AML-193 (cell line): ENCODE measurements at regions not wholly inside any gene's neighbourhood (a gene's known extent, or its start where the extent isn't known, plus 50 kb on each side); places are given as distances from the start of the nearest gene placed in this dataset.

Experiments used
- DNase-seq, 2 experiments: peaks; one replicate each; lab custom pipeline; 2025; lab: John Stamatoyannopoulos, UW

DNA sequence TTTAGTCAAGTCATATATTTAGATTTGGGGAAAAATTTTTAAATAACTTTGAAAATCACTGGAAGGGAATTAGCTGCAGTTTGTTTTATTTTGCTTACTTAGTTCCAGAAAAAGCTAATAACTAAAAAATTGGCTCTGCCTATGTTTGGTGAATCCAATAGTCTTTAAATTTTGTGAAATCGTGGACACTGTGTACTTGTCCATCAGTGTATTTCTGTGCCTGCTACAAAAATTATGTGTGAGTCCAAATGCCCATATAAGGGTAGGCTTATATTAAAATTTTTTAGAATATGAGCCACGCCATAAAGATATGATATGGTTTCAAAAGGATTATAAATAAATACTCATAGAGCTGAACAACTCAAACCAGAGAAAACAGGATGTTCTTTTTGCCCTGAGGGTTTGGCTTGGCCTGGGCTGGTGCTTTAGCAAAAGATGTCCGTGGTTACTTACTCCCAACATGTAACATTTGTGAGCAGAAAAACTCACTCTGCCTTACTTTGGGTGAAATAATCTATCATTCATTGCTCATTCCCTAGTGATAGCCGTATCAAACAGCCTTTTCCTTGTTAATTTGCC, 133.2 kb upstream of the PRLR start:
- DNase-seq, result peak in 1 of 2 experiments; percentile 9

DNA sequence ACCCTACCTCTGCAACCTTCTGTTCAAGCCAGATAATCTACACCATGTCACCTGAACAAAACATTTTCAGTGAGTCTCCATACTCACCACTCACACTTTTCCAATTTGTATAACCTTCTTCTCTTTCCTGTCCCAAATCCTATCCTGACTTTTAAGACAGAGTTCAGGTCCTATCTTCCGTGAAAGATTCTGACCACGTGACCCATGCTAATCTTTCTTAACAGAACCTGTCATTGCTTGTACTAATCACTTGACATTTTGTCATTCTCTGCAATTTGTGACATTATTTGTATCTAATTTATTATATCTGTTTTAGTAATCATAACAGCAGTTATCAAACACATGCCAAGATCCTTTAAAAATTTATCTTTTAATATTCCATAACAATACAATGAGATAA, 132.5 kb upstream of the PRLR start:
- DNase-seq, result no peak

DNA sequence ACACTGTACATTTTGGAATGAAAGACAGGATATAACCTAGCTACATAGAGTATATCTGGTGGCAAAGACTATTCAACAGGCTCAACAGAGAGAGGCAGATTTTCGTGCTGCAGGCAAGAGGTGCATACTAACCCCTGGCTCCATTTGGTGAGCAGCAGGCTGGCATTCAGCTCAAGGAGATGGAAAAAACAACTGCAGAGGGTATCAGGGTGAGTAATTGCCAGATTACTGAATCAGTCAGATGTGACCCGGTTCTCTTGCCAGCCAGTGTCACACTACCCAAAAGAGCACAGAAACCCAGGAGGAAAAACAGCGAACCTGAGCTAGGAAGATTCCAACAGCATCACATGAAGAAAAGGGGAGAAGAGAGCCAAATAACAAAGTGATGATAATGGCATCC, 130.4 kb upstream of the PRLR start:
- DNase-seq, result no peak

DNA sequence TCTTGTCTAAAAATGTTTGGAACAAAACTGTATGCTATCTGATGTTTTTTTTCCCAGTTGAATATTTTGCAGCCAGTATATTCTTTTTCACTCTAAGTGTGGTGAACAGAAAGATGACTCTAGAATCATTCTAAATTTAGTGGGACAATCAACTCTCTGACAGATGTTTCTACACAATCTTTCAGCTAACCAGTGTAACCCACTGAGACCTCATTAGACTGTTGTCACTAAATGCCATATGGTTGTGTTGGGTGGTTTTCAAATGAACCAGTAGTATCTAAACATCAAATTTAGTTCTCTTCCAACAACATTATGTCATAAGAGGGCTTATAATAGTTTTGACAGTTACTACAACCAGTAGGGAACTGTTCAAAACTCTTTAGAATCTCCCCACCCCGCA, 129.6 kb upstream of the PRLR start:
- DNase-seq, result no peak

DNA sequence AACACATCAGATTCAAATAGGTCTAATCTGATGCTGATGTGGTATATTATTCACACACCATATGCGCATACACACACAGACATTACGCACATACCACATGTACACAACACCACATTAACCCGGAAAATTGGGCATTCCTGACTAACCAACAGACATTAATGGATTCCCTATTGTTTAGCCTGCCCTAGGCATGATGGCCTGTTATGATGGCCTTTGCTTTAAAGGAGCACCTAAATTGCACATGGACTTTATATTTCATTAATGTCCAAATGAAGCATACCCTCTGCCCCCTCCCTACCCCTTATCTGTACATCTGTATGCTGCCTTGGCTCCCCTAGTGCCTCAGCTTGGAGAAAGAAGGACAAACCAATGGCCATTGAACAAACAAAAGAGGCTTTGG, 127.7 kb upstream of the PRLR start:
- no peak for DNase-seq

DNA sequence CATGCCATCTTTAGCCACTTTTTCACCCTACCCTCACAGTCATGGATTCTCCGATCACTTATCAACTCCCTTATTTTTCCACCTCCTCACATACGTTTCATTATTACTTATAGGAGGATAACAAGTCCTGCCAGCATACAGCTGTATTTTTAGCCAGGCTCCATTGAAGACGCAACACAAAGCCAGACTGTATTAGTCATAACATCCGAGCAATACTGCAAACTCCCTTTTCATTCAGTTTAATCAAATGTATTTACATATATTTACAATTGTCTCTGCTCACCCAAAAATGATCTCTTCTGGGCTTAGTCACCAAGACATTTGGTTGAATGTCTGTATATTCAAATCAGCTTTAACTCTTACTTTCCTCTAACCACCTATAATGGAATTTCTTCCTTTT, 126.4 kb upstream of the PRLR start:
- no peak for DNase-seq

DNA sequence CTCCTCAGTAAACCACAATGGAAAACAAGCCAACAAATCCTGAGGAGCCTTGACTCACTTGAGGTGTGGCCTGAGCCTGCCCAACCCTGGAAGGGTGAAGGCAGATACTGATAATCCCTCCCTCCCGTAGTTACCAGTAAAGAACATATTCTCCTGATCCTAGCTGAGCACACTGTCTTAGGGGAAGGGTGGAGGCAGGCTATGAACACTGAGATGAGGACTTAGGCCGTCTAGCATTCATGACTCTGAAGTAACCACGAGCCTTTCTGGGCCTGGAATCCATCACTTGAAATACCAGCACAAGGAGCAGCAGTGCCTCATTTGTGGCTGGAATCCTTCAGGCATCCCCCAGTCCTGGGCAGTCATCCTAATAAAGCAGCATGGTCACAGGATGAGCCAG, 124.5 kb upstream of the PRLR start:
- no peak for DNase-seq

DNA sequence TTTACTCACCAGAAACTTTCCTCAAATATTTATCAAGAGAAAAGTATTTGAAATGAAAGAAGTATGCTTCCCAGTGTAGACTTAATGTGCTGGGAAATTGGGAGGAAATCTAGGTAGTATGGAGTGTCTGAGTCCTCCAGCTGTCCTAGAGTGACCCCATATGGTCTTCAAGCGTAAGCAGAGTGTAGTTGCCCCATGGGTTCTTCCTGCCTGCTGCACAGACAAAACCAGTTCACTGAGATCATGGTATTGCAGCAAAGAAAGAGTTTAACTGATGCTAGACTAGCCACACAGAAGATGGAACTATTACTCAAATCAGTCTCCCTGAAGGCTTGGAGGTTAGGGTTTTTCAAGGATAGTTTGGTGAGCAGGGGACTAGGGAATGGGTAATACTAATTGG, 114.9 kb upstream of the PRLR start:
- no peak for DNase-seq

DNA sequence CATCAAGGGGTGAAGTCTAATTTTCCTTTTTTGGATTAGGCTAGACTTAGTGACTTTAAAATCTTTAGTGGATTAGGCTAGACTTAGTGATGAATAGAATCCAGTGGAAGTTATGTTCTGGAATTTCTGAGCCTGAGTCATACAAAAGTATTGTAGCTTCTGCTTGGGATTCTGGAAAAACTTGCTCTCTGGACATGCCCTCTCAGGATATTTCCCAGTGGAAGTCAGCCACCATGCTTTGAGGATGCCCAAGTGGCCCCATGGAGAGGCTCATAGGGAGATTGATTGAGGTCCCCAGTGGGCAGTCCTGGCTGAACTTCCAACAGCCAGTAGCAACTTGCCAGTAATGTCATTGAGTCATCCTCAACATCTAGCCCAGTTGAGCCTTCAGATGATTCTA, 112.4 kb upstream of the PRLR start:
- no peak for DNase-seq

DNA sequence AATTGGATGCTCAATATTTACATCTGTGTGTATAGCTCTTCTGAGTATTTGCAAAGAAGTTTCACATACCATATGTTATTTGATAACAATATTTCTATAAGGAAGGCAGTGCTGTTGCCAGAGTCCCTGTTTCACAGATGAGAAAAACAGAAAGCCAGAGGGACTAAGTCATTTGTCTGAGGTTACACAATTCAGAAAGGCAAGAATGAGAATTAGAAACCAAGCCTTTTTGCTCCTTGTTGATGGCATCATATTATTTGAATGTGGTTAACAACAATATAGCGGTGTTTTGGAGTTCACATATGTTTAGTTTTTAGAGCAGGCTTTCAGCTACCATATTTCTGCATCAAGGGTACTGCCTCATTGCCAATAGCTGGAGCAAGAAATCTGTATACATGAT, 110.9 kb upstream of the PRLR start:
- DNase-seq, result no peak

DNA sequence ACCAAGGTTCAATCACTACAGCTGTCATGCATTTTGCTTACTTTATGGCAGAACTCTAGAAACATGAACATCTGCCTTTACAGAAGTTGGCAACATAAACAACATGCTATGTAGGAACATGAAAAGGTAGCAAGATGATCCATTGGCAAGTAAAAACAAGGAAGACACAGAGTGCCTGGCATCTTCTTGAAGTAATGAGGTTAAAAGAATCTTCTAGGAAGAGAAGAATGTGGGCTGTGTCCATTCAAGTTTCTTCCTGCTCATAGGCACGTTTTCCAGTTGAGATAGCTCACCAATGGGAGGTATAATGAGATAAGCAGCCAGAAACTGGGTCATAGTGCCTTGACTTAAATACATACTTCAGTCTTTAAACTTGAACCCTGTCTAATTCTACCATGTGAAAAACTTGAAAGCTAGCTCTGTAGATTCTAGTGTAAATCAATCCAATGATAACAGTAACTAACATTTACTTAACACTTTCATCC, 109.4 kb upstream of the PRLR start:
- no peak for DNase-seq

DNA sequence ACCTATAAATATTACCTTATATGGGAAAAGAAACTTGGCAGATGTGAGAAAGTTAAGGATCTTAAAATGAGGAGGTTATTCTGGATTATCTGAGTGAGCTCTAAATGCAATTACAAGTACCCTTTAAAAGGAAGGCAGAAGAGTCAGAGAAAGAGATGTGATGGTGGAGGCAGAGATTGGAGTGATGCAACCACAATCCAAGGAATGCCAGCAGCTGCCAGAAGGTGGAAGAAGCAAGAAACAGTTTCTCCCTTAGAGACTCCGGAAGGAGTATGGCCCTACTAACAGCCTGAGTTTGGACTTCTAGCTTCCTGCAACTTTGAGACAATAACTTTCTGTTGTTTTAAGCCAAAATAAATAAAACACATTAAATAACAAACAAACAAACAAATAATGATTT, 108.7 kb upstream of the PRLR start:
- DNase-seq, result no peak

DNA sequence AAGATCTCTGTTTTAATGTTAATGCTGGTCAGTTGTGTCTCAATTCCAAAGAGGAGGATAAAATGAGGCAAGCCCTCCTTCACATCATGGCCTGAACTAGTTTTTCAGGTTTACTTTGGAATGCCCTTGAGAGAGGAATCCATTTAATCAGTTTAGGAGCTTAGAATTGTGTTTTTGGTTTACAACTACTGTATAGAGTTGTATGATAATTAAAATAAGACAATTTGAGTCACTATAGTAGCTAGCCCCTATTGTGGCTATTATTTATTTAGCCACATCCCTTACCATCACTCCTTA, 107.8 kb upstream of the PRLR start:
- DNase-seq, result no peak

DNA sequence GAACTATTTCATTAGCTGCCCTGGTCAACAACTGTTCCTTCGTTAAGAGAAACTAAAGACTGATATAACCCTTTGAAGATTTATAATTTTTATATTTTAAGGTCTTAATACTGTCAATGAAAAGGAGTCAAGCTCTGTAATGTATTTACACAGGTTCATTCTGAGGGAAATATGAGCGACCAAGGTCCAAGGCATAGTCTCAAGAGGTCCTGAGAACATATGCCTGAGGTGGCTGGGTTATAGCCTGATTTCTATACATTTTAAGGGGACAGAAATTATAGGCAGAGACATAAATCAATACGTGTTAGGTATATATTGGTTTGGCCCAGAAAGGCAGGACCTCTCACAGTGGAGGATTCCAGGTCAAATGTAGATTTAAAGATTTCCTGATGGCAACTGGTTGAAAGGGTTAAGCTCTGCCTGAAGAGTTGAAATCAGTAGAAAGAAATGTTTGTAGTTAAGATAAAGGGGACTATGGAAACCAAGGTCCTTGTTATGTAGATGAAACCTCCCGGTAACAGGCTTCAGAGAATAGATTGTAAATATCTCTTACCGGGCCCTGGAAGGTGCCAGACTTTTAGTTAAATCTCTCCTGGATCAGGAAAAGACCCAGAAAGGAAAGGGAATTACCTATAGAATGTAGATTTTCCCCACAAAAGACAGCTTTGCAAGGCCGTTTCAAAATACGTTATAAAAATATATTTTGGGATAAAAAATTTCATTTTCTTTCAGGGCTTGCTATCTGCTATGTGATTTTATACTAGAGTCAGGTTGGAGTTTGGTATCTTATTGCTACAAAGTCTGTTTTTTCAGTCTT, 107.3 kb upstream of the PRLR start:
- DNase-seq, result no peak

DNA sequence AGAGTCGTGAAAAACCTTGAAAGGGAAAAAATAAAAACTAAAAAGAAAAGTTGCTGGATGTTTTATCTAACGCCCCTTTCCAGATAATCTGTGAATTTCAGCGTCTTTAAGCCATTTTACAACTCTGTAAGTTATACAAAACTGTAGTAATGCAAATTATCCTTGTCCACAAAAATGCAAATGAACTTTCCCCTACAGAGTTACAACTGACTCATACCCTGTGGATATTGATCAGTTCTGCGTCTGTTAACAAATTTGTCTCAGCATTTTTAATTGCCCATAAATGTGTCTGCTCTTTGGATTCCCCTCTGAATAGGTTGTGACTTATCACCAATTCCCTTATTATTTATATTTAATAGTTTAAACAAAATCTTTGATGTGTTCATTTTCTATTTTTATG, 105.9 kb upstream of the PRLR start:
- no peak for DNase-seq

DNA sequence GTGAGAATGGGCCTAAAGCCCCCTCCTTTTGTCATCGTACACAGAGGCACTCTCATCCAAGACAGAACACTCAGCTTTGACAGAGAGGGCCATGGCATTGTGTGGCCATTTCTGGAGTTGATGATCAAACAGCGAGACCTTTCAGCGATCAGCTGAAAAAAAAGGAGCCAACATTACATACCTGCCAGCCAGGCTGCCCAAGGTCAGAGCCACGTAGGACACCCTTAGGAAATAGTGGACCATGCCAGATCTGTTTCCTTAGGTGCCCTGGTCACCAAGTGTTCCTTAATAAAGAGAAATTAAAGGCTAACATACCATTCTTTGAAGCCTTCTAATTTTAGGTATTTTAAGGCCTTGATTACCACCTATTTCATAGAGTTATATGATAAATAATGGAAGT, 105.5 kb upstream of the PRLR start:
- DNase-seq, result no peak

DNA sequence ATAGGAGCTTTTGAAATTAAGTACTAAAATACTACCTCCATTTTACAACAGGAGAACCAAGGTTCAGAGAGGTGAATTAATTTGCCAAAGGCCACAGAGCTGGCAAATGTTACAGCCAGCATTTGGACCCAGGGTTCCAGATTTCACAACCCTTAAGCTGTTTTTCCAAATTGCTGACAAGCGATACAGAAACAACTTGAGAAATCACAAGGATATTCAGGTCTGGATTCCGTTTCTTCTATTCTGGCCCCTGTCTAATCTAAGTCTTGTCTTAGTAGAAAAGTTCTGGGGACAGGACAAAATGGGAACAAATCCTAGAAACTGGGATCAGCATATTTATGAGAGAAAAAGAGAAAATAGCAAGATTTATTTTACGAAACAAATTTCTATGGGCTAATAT, 103.1 kb upstream of the PRLR start:
- DNase-seq, result no peak

DNA sequence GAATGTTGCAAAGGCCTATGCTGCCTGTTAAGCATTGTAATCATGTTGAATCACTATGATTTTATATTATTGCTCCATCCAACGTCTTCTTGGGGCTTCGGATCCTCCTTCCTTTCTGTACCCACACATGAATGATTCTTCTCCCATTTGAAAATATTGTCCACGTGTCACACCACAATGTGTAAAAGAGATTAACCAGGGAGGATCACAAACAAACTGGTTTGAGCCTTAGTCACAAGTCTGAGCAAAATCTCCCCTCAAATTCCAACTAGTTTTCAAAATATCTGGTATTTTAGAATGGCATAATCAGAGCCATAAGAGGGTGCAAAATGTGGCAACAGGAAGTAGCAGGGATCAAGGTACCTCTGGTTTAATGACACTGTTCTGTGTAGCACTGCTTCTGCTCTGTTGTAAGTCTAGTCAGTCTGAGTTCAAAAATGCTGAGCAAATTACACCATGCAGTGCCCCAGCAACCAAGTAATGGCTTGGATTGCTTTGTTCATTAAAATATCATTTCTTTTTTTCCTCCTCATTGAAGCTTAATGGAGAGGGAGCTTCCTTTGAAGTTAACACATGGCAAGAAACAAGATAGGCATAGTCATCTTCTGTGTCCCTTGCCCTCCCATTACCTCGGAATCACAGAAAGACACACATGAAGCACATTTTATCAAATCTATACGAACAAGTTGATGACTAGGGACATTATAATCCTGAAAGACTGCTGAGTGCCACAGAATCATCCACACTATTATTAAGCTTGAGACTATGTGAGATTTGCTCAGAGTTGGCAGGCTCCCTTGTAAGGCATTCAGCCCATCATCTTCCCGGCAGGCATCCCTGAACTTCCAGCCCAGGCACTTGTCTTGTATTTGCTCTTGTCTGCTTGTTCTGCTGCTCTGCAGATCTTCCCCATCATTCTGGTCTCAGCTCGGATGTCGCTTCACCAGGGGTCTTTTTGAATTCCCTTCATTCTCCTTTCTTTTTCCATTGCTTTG, 102.0 kb upstream of the PRLR start:
- peak in 1 of 2 experiments; percentile 7 for DNase-seq

DNA sequence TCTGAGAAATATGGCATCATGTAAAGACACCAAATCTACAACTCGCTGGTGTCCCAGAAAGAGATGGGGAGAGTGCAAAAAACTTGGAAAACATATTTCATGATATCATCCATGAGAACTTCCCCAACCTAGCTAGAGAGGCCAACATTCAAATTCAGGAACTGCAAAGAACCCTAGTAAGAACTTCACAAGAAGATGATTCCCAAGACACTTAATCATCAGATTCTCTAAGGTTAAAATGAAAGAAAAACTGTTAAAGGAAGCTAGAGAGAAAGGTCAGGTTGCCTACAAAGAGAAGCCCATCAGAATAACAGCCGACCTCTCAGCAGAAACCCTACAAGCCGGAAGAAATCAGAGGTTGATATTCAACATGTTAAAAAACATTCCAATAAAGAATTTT, 95.5 kb upstream of the PRLR start:
- no peak for DNase-seq

DNA sequence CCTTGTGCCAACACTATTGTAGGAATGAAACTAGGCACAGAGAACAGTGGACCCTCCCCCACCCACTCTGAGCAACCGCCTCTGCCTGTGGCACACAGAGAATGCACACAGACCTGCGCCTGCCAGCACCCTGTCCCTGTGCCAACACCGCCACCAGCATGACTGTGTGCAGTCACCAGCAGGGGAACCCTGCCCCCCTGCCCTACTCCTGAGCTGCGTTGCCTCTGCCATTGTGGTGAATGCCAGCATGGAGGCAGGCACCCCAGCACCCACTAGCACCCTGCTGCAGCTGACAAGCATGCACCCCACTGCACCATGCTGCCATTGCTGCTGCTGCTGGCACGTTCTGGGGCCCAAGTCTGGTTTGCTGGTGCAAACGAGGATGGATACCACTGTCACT, 94.4 kb upstream of the PRLR start:
- no peak for DNase-seq

DNA sequence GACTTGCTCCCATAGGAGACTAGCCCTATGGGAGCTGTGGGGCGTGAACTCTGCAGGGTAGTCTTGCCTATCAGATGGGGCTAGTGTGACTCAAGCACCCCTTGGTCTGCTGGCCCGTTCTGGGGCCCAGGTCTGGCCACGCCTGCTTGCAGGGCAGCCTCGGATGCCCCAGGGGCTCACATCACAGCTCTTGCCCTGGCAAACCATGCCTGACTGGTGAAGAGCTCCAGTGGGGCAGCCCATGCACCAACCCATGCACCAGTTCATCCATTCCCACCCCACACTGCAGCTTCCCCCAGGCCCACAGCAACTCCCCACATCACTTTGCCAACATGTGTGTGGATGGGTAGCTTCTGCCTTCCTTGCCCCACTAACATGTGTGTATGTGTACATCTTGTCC, 93.9 kb upstream of the PRLR start:
- DNase-seq, result no peak

DNA sequence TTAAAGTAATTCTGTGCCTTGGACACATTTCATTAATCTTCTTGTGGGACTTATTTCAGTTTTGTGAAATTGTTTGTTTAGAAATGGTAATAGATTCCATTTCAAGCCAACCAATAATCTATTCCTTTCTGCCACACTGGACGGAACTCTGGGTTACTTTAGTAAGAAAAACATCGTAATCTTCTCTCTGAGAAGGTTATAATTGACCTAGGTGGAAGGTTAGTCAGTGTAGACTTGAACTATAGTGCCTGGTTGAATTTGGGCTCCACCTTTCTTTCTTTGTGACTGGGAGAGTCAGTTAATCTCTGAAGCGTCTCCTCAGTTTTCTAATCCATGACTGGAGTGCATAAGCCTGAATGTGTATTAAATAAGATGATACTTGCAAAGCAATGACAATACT, 89.7 kb upstream of the PRLR start:
- no peak for DNase-seq
